HG03064 (cell line): ENCODE measurements at regions not wholly inside any gene's neighbourhood (a gene's known extent, or its start where the extent isn't known, plus 50 kb on each side); places are given as distances from the start of the nearest gene placed in this dataset.

ENCODE experiments used
- ATAC-seq: cut with Tn5 transposase; IDR thresholded peaks from one replicate; pipeline ENCODE4 v1.9.1; 2021; ENCODE audit warnings: low read depth; ENCODE audit not compliant: unreplicated experiment

DNA sequence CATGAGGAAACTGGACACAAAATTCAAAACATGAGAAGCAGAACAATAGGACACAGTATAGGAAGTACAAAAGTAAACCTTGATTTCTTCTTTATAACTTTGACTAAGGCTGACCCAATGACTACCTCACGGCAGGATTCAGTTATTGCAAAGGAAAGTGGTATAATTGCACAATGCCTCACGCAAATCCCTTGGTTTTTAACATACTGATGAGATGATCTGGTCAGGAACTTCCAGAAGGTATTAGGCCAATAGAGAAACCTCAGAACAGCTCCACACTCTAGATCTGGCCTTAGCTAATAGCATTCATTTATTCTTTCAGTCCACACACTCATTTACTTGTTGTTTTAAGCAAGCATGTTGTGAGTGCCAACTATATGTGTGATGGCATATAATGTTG is 1526.9 kb upstream of the ACVR2A start:
- no peak for ATAC-seq

- ATAC-seq: no peak
These were observed 1531.9 kb upstream of the ACVR2A start for GRCh38 chr2:146312899-146313298.

- ATAC-seq: no peak
These were observed 1539.7 kb upstream of the ACVR2A start for GRCh38 chr2:146305164-146305563.

DNA sequence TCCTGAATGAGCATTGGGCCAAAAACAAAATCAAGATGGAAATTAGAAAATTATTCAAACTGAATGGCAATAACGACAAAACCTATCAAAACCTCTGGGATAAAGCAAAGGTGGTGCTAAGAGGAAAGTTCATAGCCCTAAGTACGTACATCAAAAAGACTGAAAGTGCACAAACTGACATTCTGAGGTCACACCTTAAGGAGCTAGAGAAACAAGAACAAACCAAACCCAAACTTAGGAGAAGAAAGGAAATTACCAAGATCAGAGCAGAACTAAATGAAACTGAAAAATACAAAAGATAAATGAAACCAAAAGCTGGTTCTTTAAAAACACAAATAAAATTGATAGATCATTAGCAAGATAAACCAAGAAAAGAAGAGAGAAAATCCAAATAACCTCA is 1543.5 kb upstream of the ACVR2A start:
- ATAC-seq: no peak

DNA sequence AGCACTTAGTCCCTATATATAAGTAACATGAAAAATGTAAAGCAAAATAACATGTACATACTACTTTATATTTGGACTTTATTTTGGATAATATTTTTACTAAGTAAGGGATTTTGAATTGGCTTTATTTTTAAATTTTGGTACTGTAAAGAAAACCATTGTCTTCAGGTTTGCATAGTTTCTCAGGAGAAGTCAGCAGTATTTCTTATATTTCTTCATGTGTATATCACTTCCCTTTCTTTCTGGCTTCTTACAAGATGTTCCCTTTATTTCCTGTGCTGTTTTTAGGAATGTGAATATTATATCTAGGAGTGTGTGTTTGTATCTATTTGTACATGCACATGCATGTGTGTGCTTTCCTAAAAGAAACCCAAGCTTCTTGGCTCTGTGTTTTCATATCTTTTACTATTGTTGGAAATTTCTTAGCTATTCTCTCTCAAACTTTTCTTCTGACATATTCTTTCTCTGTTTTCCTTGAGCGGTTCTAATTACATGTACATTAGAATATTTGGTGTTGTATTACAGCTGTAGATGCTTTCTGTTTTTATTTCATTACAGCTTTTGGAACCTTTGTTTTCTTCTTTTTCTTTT is 1549.7 kb upstream of the ACVR2A start:
- no peak for ATAC-seq

GRCh38 chr2:146287281-146287680 is 1557.5 kb upstream of the ACVR2A start:
- no peak for ATAC-seq

- ATAC-seq: no peak
These were observed 1565.9 kb upstream of the ACVR2A start for GRCh38 chr2:146278881-146279280.

DNA sequence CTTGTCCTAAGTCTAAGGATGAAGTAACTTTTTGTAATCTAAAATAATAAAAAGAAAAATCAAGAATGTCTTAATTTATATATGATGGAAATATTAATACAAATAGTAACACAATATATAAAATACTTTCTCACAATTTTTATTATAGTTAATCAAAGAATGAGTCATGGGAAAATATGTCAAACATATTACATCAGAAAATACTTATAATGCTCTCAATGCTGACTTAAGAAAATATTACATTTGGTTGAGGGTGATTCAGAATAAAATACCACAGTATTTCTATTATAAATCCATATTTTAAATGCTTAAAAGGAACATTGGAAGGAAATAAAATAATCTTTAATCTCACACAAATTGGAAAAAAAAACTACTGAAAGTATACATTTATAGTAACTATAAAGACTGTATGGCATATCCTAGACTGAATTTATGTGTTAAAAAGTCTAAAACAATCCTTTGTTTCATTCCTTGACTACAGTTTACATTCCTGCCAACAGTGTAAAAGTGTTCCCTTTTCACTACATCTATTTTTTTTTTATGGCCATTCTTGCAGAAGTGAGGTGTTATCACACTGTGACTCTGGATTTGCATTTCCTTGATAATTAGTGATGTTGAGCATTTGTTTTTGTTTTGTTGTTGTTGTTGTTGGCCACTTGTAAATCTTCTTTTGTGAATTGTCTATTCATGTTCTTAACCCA is 1573.5 kb upstream of the ACVR2A start:
- no peak for ATAC-seq

GRCh38 chr2:146270618-146271017 is 1574.2 kb upstream of the ACVR2A start:
- no peak for ATAC-seq

DNA sequence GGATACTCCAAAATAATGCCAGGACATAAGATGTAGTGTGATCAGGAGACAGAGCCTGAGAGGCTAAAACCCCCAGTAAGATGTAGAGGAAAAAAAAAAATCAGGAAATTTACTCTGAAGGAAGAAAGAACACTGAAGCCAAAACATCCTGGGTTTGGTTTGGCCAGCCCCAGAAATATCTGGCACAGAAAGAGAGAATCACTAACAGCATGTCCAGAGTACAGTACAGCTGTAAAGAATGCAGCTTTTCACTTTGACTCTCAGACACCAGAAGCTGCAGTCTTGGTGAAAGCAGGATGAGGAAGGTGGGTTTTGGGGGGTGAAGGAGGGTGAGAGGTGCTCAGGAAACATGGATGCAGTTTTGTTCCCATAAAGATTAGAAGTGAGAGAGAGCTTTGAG is 1577.7 kb upstream of the ACVR2A start:
- ATAC-seq: no peak

DNA sequence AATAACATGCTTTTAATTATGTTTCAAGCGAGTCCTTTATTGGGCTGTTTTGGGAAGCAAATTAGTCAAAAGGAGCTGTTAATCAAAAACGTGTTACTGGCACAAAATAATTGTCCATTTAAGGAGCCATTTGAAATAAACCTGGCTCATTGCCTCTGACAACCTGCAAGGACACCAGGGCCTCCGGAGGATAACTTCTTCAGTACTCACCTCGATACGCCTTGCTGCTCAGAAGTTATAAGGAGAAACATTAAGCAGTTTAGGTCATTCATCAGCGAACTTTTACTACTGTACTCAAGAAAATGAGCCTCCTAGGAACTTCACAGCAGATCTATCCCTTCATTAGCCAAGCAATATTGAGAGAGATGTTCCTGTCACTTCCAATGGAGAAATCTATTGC is 1579.2 kb upstream of the ACVR2A start:
- ATAC-seq: no peak

GRCh38 chr2:146262606-146263005 is 1582.2 kb upstream of the ACVR2A start:
- ATAC-seq: no peak

GRCh38 chr2:146260551-146260950 is 1584.3 kb upstream of the ACVR2A start:
- ATAC-seq: no peak

DNA sequence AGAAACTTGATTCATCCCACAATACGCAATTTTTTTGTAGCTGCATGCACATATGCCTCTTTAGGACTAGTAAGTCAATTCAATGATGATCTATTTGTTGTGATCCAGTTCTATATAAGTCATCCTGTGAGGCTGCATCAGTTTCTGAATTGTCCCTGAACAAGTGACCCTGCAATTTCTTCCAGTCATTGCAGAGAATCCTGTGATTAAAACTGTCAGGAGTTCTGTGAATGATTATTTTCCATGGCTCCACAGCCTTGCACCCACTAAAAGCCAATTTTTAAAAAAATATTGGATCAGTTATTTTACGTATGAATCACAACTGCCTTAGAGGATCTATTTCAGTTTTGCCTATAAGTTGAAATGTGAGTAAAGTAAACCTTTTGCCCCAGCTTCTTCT is 1585.0 kb upstream of the ACVR2A start:
- ATAC-seq: no peak

DNA sequence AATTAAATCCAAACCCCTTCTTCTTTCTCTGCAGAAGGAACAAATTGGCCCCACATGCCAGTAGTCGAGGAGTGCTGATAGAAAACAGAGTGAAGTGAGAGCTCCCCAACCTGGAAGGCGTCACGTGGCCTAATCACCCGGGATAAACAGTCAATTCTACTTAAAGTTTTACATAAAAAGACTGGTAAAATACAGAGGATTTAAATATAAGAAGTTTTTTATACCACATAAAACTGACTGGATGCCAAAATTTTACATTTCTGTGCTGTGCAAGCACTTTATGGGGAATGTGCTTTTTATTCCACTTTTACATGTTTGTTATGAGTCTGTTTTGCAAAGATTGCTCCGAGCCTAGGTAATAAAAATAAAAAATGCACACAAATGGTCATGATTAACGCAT is 1586.8 kb upstream of the ACVR2A start:
- no peak for ATAC-seq

DNA sequence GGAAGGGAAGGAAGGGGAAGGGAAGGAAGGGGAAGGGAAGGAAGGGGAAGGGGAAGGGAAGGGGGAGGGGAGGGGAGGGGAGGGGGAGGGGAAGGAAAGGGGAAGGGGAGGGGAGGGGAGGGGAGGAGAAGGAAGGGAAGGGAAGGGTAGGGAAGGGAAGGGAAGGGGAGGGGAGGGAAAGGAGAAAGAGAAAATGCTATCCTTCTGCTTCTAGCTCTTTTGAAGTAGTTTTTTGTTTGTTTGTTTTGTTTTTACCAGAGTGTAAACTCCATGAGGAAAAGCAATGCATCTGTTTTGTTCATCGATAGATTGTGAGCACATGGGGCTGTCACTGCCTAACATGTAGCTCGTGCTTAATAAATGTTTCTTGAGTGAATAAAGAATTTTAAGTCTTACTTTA is 1592.7 kb upstream of the ACVR2A start:
- no peak for ATAC-seq

- no peak for ATAC-seq
These were observed 1593.5 kb upstream of the ACVR2A start for GRCh38 chr2:146251328-146251727.

GRCh38 chr2:146246736-146247523 is 1597.9 kb upstream of the ACVR2A start:
- no peak for ATAC-seq

DNA sequence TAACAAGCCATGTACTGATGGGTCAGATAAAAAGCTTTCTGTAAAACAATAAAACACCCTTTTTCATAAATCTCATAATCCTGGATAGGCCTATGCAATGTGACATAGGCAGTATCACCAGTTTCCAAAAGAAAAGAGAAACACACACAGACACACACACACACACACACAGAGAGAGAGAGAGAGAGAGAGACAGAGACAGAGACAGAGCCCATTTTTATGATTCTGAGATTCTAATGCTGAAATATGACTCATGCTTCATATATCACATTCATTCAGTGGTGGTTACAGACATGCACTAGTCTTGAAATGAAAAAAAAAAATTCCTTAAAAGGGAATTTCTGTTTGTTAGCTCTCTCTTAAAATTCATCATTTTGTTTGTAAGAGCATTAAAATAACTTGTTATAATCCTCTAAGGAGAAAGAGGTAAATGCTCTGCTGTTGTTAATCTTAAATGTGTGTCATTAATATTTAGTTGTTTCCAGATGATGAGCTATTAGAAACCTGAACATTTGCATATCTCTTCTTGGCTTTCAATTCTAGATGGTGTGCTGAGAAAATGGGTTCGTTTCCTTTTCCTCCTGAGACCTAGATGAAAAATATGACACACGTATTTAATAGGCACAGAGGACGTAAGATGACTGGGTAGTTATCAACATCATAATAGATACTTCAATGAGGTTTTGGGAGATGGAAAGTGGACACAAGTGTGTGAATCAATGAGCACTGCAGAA is 1598.7 kb upstream of the ACVR2A start:
- no peak for ATAC-seq

- ATAC-seq: no peak
These were observed 1600.0 kb upstream of the ACVR2A start for GRCh38 chr2:146244830-146245229.

DNA sequence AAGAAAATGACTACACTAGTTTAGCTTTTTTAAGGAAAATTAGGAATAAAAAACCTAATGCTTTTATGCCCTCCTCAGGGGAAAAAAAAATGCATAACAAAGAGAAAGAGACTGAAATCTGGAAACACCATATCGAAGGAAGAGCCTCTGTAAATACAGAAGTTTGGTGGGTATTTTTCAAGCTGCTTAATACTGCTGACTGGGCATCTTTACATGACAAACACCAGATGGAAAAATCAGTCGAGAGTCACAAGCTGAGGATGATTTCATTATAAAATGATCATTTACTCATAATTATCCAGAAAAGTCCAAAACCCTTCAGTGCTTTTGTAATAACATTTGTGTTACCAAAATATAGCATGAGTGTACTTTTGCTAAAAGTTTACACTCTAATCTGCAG is 1600.7 kb upstream of the ACVR2A start:
- no peak for ATAC-seq
